Nephron (organoid): ENCODE measurements at regions not wholly inside any gene's neighbourhood (a gene's known extent, or its start where the extent isn't known, plus 50 kb on each side); places are given as distances from the start of the nearest gene placed in this dataset.
A peak's percentile ranks its signal among the peaks of the same experiment; 100 is the strongest.
"Not testable (repeated sequence)": the region's sequence is repeated elsewhere in the genome, so short reads cannot be mapped to it uniquely, and the experiment has no call there.

Experiments
- H3K27ac Mint-ChIP-seq, 3 experiments: 2 replicates each; pipeline ENCODE4 v1.8.0; 2020; ENCODE audit warnings: mixed read lengths in 3 of 3, mild to moderate bottlenecking in 2 of 3, moderate library complexity in 1 of 3
- H3K27me3 Mint-ChIP-seq: 2 replicates; pipeline ENCODE4 v1.8.0; 2021; ENCODE audit warnings: low read depth, mild to moderate bottlenecking, moderate library complexity, mixed read lengths
- H3K36me3 Mint-ChIP-seq: 2 replicates; pipeline ENCODE4 v1.8.0; 2020; ENCODE audit warnings: low read depth, mixed read lengths
- H3K4me1 Mint-ChIP-seq: 2 replicates; pipeline ENCODE4 v1.8.0; 2020; ENCODE audit warnings: mixed read lengths
- H3K4me3 Mint-ChIP-seq, 3 experiments: 2 replicates each; pipeline ENCODE4 v1.8.0; 2020; ENCODE audit warnings: mild to moderate bottlenecking in 3 of 3, mixed read lengths in 3 of 3, moderate library complexity in 2 of 3
- H3K9me3 Mint-ChIP-seq: 2 replicates; pipeline ENCODE4 v1.8.0; 2020; ENCODE audit warnings: mixed read lengths
- CTCF ChIP-seq, 3 experiments: fragments of 200-600 bp; sonication (generic); IDR thresholded peaks; one replicate each; pipeline ENCODE4 v1.5.0; 2021; ENCODE audit warnings: antibody characterized with exemption in 3 of 3; ENCODE audit not compliant: unreplicated experiment in 3 of 3

GRCh38 chrX:45992402-45993123 is 552.7 kb downstream of the ZNF674 start:
- no peaks in the 10 kb centered on the region for H3K36me3 Mint-ChIP-seq
- H3K4me1 Mint-ChIP-seq: no peaks in the 10 kb centered on the region
- no peaks in the 10 kb centered on the region for H3K27me3 Mint-ChIP-seq
- H3K4me3 Mint-ChIP-seq: no peak overlapping the region
- H3K9me3 Mint-ChIP-seq: peaks cover 21% of the 10 kb centered on the region
- TF ChIP-seq CTCF (IDR thresholded peaks at IDR 0.05; ENCODE audit: unreplicated experiment in 3 of 3): no peak
- no peak overlapping the region for H3K27ac Mint-ChIP-seq

GRCh38 chrX:45986971-45987370 is 558.2 kb downstream of the ZNF674 start:
- no peak overlapping the region for H3K27ac Mint-ChIP-seq
- no peaks in the 10 kb centered on the region for H3K27me3 Mint-ChIP-seq
- peaks cover 12% of the 10 kb centered on the region for H3K9me3 Mint-ChIP-seq
- H3K36me3 Mint-ChIP-seq: no peaks in the 10 kb centered on the region
- no peak overlapping the region for H3K4me3 Mint-ChIP-seq
- no peaks in the 10 kb centered on the region for H3K4me1 Mint-ChIP-seq
- TF ChIP-seq CTCF (IDR thresholded peaks at IDR 0.05; ENCODE audit: unreplicated experiment in 3 of 3): no peak

DNA sequence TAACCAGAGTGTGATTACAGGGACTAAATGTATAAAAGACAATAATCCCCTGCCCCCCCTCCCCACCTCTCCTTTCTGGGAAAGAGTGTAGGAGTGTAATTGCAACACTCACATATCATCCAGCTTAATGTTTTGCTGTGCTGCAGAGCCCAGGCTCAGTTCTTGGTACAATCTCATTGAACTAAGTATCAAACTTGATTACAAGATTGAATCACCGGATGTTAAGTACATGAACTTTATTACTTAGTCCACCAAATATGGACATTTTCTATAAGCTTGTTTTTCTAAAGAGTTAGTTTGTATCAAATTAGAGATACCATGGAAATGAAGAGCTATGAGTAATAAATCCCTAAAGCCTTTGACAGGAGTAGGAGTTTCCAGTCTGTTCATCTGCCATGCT is 559.1 kb downstream of the ZNF674 start:
- no peak for TF ChIP-seq CTCF (IDR thresholded peaks at IDR 0.05; ENCODE audit: unreplicated experiment in 3 of 3)
- no peak overlapping the region for H3K27ac Mint-ChIP-seq
- H3K4me1 Mint-ChIP-seq: no peaks in the 10 kb centered on the region
- no peaks in the 10 kb centered on the region for H3K27me3 Mint-ChIP-seq
- H3K36me3 Mint-ChIP-seq: no peaks in the 10 kb centered on the region
- no peak overlapping the region for H3K4me3 Mint-ChIP-seq
- peaks cover 7% of the 10 kb centered on the region for H3K9me3 Mint-ChIP-seq

DNA sequence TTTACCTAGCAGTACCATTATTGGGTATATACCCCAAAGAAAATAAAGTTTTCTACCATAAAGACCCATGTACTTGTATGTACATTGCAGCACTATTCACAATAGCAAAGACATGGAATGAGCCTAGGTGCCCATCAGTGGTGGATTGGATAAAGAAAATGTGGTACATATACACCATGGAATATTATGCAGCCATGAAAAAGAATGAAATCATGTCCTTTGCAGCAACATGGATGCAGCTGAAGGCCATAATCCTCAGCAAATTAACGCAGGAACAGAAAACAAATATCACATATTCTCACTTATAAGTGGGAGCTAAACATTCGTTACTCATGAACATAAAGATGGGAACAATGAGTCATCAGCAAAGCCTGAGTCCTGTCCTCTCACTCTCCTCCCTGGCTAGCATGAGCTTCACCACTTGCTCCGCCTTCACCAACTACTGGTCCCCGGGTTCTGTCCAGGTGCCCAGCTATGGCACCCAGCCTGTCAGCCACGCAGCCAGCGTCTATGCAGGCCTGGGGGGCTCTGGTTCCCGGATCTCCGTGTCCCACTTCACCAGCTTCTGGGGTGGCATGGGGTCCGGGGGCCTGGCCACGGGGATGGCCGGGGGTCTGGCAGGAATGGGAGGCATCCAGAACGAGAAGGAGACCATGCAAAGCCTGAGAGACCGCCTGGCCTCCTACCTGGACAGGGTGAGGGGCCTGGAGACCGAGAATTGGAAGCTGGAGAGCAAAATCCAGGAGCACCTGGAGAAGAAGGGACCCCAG is 562.1 kb downstream of the ZNF674 start:
- not testable (repeated sequence) for H3K36me3 Mint-ChIP-seq, H3K4me3 Mint-ChIP-seq, H3K27me3 Mint-ChIP-seq, H3K4me1 Mint-ChIP-seq, H3K27ac Mint-ChIP-seq, H3K9me3 Mint-ChIP-seq

DNA sequence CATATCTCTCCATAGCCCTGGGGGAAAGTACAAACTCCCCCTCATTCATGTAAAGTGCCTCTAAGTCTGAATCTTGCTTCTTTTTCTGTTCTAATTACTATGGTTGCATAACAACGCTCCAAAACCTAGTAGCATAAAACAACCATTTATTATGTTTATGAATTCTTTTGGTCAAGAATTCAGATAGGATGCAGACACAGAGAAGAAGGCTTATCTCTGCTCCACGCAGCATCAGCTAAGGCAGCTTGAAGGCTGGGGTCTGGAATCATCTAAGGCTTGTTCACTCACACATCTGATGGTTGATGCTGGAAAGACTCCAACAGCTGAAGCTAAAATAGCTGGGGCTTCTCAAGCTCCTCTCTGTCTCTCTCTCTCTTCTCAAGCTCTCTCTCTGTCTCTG is 564.5 kb downstream of the ZNF674 start:
- Mint-ChIP-seq H3K27me3 (no peaks in the 10 kb centered on the region), H3K9me3 (peaks cover 6% of the 10 kb centered on the region), H3K4me3 (no peak overlapping the region), H3K4me1 (peaks cover 4% of the 10 kb centered on the region), H3K27ac (peak overlapping the region in 1 of 3 experiments; percentile 3), H3K36me3 (no peaks in the 10 kb centered on the region)
- TF ChIP-seq CTCF (IDR thresholded peaks at IDR 0.05; ENCODE audit: unreplicated experiment in 3 of 3): no peak

- no peak overlapping the region for H3K27ac Mint-ChIP-seq
- no peak for TF ChIP-seq CTCF (IDR thresholded peaks at IDR 0.05; ENCODE audit: unreplicated experiment in 3 of 3)
- H3K27me3 Mint-ChIP-seq: no peaks in the 10 kb centered on the region
Measured at GRCh38 chrX:45975633-45976032, 569.6 kb downstream of the ZNF674 start.

More at GRCh38 chrX:45975633-45976032, 569.6 kb downstream of the ZNF674 start:
- peaks cover 4% of the 10 kb centered on the region for H3K4me1 Mint-ChIP-seq
- no peak overlapping the region for H3K4me3 Mint-ChIP-seq
- peaks cover 8% of the 10 kb centered on the region for H3K9me3 Mint-ChIP-seq
- H3K36me3 Mint-ChIP-seq: no peaks in the 10 kb centered on the region
